OCI-LY1 (cell line): ENCODE measurements at regions not wholly inside any gene's neighbourhood (a gene's known extent, or its start where the extent isn't known, plus 50 kb on each side); places are given as distances from the start of the nearest gene placed in this dataset.
"Not testable (repeated sequence)": the region's sequence is repeated elsewhere in the genome, so short reads cannot be mapped to it uniquely, and the experiment has no call there.

ENCODE experiments used
- H2AFZ ChIP-seq: fragments of 200-600 bp; sonication (generic), shearing (Covaris generic); 2 replicates; pipeline ENCODE4 v1.6.0; 2014; ENCODE audit warnings: antibody characterized with exemption, mild to moderate bottlenecking, low read length
- H3F3A ChIP-seq: fragments of 200-600 bp; sonication (generic), shearing (Covaris generic); 2 replicates; pipeline ENCODE4 v1.6.0; 2014; ENCODE audit warnings: mild to moderate bottlenecking, antibody characterized with exemption, low read length, moderate library complexity; ENCODE audit not compliant: insufficient read depth
- H3K27ac ChIP-seq: fragments of 200-600 bp; sonication (generic); 2 replicates; pipeline ENCODE4 v1.5.1; 2014; ENCODE audit warnings: low read length, mixed run types, mild to moderate bottlenecking, low read depth; ENCODE audit not compliant: poor library complexity, severe bottlenecking
- H3K27me3 ChIP-seq: fragments of 200-600 bp; sonication (generic); 2 replicates; pipeline ENCODE4 v1.6.0; 2014; ENCODE audit warnings: antibody characterized with exemption, mild to moderate bottlenecking, low read length, moderate library complexity; ENCODE audit not compliant: insufficient read depth
- H3K36me3 ChIP-seq: fragments of 200-600 bp; sonication (generic); 2 replicates; pipeline ENCODE4 v1.6.1; 2014; ENCODE audit warnings: mild to moderate bottlenecking, antibody characterized with exemption, low read length, moderate library complexity, mixed read lengths; ENCODE audit not compliant: insufficient read depth
- H3K4me1 ChIP-seq: fragments of 200-600 bp; sonication (generic); 2 replicates; pipeline ENCODE4 v1.5.1; 2014; ENCODE audit warnings: mild to moderate bottlenecking, low read length, moderate library complexity; ENCODE audit not compliant: insufficient read depth, severe bottlenecking
- H3K4me2 ChIP-seq: fragments of 200-600 bp; sonication (generic), shearing (Covaris generic); 2 replicates; pipeline ENCODE4 v1.6.1; 2014; ENCODE audit warnings: low read length
- H3K4me3 ChIP-seq: fragments of 200-600 bp; sonication (generic); 2 replicates; pipeline ENCODE4 v1.5.1; 2014; ENCODE audit warnings: low read length, low read depth, mild to moderate bottlenecking, mixed read lengths; ENCODE audit not compliant: poor library complexity, severe bottlenecking
- H3K79me2 ChIP-seq: fragments of 200-600 bp; shearing (Covaris generic); 2 replicates; pipeline ENCODE4 v1.6.1; 2016; ENCODE audit warnings: mixed run types, low read length, mixed read lengths; ENCODE audit not compliant: insufficient read depth
- H3K9ac ChIP-seq: fragments of 200-600 bp; sonication (generic), shearing (Covaris generic); 2 replicates; pipeline ENCODE4 v1.6.1; 2014; ENCODE audit warnings: mild to moderate bottlenecking, low read length, mixed read lengths
- H3K9me2 ChIP-seq: fragments of 200-600 bp; sonication (generic), shearing (Covaris generic); 2 replicates; pipeline ENCODE4 v1.6.1; 2014; ENCODE audit warnings: low read depth, mild to moderate bottlenecking, low read length, mixed read lengths
- H3K9me3 ChIP-seq: fragments of 200-600 bp; shearing (Covaris generic); 2 replicates; pipeline ENCODE4 v1.6.1; 2014; ENCODE audit warnings: low read length, mixed read lengths
- H4K20me1 ChIP-seq: fragments of 200-600 bp; sonication (generic), shearing (Covaris generic); 2 replicates; pipeline ENCODE4 v1.6.0; 2016; ENCODE audit warnings: mild to moderate bottlenecking, low read length; ENCODE audit not compliant: insufficient read depth
- CTCF ChIP-seq: fragments of 200-600 bp; sonication (generic), shearing (Covaris generic); IDR thresholded peaks from 2 replicates; pipeline ENCODE4 v1.5.1; 2017; ENCODE audit warnings: mild to moderate bottlenecking, antibody characterized with exemption, low read length, moderate library complexity, mixed read lengths
- EZH2 ChIP-seq: fragments of 200-600 bp; sonication (generic), shearing (Covaris generic); IDR thresholded peaks from 2 replicates; pipeline ENCODE4 v1.8.0; 2017; ENCODE audit warnings: borderline replicate concordance, mixed run types, mild to moderate bottlenecking, antibody characterized with exemption, low read length, moderate library complexity, mixed read lengths

DNA sequence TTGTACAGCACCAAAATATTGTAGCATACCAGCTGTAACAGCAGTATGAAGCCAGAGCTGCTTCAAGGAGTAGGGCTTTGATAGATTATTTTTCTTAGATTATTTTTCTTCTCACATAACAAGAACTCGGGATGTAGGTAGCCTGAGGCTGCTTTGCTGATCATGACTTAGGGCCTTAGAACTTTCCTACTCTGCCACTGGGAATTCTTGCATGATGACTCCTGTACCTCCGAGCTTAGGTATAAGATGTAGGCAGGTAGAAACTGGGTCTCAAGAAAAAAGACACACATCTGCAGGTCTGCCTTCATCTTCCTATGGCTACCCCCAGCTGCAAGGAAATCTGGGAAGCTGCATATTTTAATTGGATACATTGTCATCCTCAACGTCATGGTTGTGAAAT lies 115.9 kb upstream of the PNPLA4 start:
- Histone ChIP-seq H3K27ac (no peak overlapping the region), H3K4me2 (no peak overlapping the region), H3K36me3 (no peaks in the 10 kb centered on the region), H3F3A (no peaks in the 10 kb centered on the region), H3K9me3 (no peaks in the 10 kb centered on the region), H3K4me1 (no peaks in the 10 kb centered on the region), H2AFZ (no peak overlapping the region), H3K27me3 (no peaks in the 10 kb centered on the region), H3K9ac (no peak overlapping the region), H3K79me2 (no peaks in the 10 kb centered on the region), H3K9me2 (no peaks in the 10 kb centered on the region), H3K4me3 (no peak overlapping the region), H4K20me1 (no peaks in the 10 kb centered on the region)
- no peak for TF ChIP-seq EZH2
- no peak for TF ChIP-seq CTCF

DNA sequence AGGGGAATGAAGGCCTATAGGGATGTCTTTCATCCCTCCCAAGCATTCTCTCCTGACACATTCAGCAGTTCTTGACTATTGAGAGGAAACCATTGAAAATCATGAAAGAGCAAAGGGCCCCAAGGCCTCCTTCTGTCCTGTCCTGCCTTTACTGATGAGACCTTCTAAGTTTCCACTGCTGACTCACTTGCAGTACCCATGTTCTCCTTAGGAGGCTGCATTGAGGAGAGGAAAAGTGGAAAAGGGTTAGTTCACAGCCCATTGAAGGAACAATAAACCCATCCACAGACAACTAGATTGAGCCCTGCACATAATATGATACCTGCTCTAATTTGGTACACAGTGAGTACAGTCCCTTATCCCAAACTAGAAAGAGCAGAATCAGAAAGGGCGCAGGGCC lies 115.1 kb upstream of the PNPLA4 start:
- no peak overlapping the region for H3K4me2 ChIP-seq

GRCh38 chrX:8039711-8040110 lies 112.5 kb upstream of the PNPLA4 start:
- not testable (repeated sequence) for H3K4me1 ChIP-seq, H3K9me3 ChIP-seq, H4K20me1 ChIP-seq, H3K4me2 ChIP-seq, H3K79me2 ChIP-seq, H2AFZ ChIP-seq, H3K4me3 ChIP-seq, H3K36me3 ChIP-seq, H3K9ac ChIP-seq, H3K27me3 ChIP-seq, H3K27ac ChIP-seq, H3K9me2 ChIP-seq, H3F3A ChIP-seq

More for the DNA sequence above, 115.1 kb upstream of the PNPLA4 start:
- H3K27ac ChIP-seq, result no peak overlapping the region
- H3K4me1 ChIP-seq, result no peaks in the 10 kb centered on the region
- no peaks in the 10 kb centered on the region for H4K20me1 ChIP-seq
- no peaks in the 10 kb centered on the region for H3K36me3 ChIP-seq
- no peaks in the 10 kb centered on the region for H3K9me2 ChIP-seq
- H3K9me3 ChIP-seq, result no peaks in the 10 kb centered on the region
- no peak overlapping the region for H3K4me3 ChIP-seq
- no peak overlapping the region for H3K9ac ChIP-seq
- H3K79me2 ChIP-seq, result no peaks in the 10 kb centered on the region
- TF ChIP-seq CTCF, result no peak; the same call in 1 of the 2 replicates
- TF ChIP-seq EZH2, result no peak
- H2AFZ ChIP-seq, result no peak overlapping the region
- H3K27me3 ChIP-seq, result no peaks in the 10 kb centered on the region
- no peaks in the 10 kb centered on the region for H3F3A ChIP-seq

- Histone ChIP-seq H3K4me3 (no peak overlapping the region), H3K27ac (no peak overlapping the region), H2AFZ (no peak overlapping the region), H3F3A (no peaks in the 10 kb centered on the region), H3K4me2 (no peak overlapping the region), H3K4me1 (no peaks in the 10 kb centered on the region), H4K20me1 (no peaks in the 10 kb centered on the region), H3K27me3 (no peaks in the 10 kb centered on the region), H3K36me3 (no peaks in the 10 kb centered on the region), H3K79me2 (no peaks in the 10 kb centered on the region), H3K9me2 (no peaks in the 10 kb centered on the region), H3K9me3 (no peaks in the 10 kb centered on the region), H3K9ac (no peak overlapping the region)
- no peak for TF ChIP-seq EZH2
- no peak for TF ChIP-seq CTCF
Measured at GRCh38 chrX:8037593-8038348, 110.6 kb upstream of the PNPLA4 start.
